ENCODE measurements at regions not wholly inside any gene's neighbourhood (a gene's known extent, or its start where the extent isn't known, plus 50 kb on each side); places are given as distances from the start of the nearest gene placed in this dataset.

GRCh38 chr10:128472196-128472595, 346.0 kb upstream of the MKI67 start:
- Histone ChIP-seq H3K9ac (ENCODE audit: low read length) (no peak overlapping the region), H3K9me2 (replicated peaks; ENCODE audit: low read length) (no peaks in the 10 kb centered on the region), H3K4me2 (ENCODE audit: low read length) (no peak overlapping the region), H3K27ac (ENCODE audit: low read length) (no peak overlapping the region), H3K4me3 (ENCODE audit: low read length) (no peak overlapping the region), H3K79me2 (ENCODE audit: low read length) (no peaks in the 10 kb centered on the region), H3K9me3 (ENCODE audit: low read length) (no peaks in the 10 kb centered on the region), H2AFZ (ENCODE audit: low read length) (no peak overlapping the region), H3K27me3 (ENCODE audit: low read length) (no peaks in the 10 kb centered on the region), H4K20me1 (ENCODE audit: low read length) (no peaks in the 10 kb centered on the region), H3K4me1 (ENCODE audit: insufficient read depth, low read length) (no peaks in the 10 kb centered on the region), H3F3A (ENCODE audit: low read length, unreplicated experiment) (no peaks in the 10 kb centered on the region), H3K36me3 (ENCODE audit: low read depth, low read length) (no peaks in the 10 kb centered on the region)
- DNase-seq (no peak), ATAC-seq (no peak)
- ChIA-PET CTCF (no interaction called here), POLR2A (ENCODE audit: unreplicated experiment) (no interaction called here)
- intact Hi-C loops (cut with micrococcal nuclease): no loop called here
- no TSS peak for BruUV-seq (replicated peaks)
- no peak for TF ChIP-seq EZH2phosphoT487 (IDR thresholded peaks at IDR 0.05; ENCODE audit: borderline replicate concordance, low read length)

GRCh38 chr10:128473396-128473795, 347.2 kb upstream of the MKI67 start:
- no peaks in the 10 kb centered on the region for H4K20me1 ChIP-seq (ENCODE audit: low read length)
- BruUV-seq (replicated peaks): no TSS peak
- no peaks in the 10 kb centered on the region for H3K9me3 ChIP-seq (ENCODE audit: low read length)
- DNase-seq (no peak), ATAC-seq (no peak)
- no peaks in the 10 kb centered on the region for H3F3A ChIP-seq (ENCODE audit: low read length, unreplicated experiment)
- TF ChIP-seq EZH2 (IDR thresholded peaks at IDR 0.05; ENCODE audit: low read length, unreplicated experiment) (no peak), EZH2phosphoT487 (IDR thresholded peaks at IDR 0.05; ENCODE audit: borderline replicate concordance, low read length) (no peak), CTCF (conservative IDR thresholded peaks at IDR 0.05; ENCODE audit: low read depth, low read length) (no peak)
- H3K4me1 ChIP-seq (ENCODE audit: insufficient read depth, low read length): no peaks in the 10 kb centered on the region
- no peak overlapping the region for H3K4me2 ChIP-seq (ENCODE audit: low read length)
- CTCF ChIA-PET: no interaction called here
- H3K36me3 ChIP-seq (ENCODE audit: low read depth, low read length): no peaks in the 10 kb centered on the region
- POLR2A ChIA-PET (ENCODE audit: unreplicated experiment): no interaction called here
- no peaks in the 10 kb centered on the region for H3K79me2 ChIP-seq (ENCODE audit: low read length)
- no peak overlapping the region for H3K27ac ChIP-seq (ENCODE audit: low read length)
- H3K4me3 ChIP-seq (ENCODE audit: low read length): no peak overlapping the region
- no peaks in the 10 kb centered on the region for H3K27me3 ChIP-seq (ENCODE audit: low read length)
- H3K9ac ChIP-seq (ENCODE audit: low read length): no peak overlapping the region
- no peak overlapping the region for H2AFZ ChIP-seq (ENCODE audit: low read length)
- intact Hi-C loops (cut with micrococcal nuclease): no loop called here
- no peaks in the 10 kb centered on the region for H3K9me2 ChIP-seq (replicated peaks; ENCODE audit: low read length)

GRCh38 chr10:128473911-128474310, 347.7 kb upstream of the MKI67 start:
- no peaks in the 10 kb centered on the region for H3K9me2 ChIP-seq (replicated peaks; ENCODE audit: low read length)
- H3K9me3 ChIP-seq (ENCODE audit: low read length): no peaks in the 10 kb centered on the region
- H3K27ac ChIP-seq (ENCODE audit: low read length): no peak overlapping the region
- H3K4me2 ChIP-seq (ENCODE audit: low read length): no peak overlapping the region
- no peak overlapping the region for H3K9ac ChIP-seq (ENCODE audit: low read length)
- no TSS peak for BruUV-seq (replicated peaks)
- no peak overlapping the region for H3K4me3 ChIP-seq (ENCODE audit: low read length)
- H3K36me3 ChIP-seq (ENCODE audit: low read depth, low read length): no peaks in the 10 kb centered on the region
- no peaks in the 10 kb centered on the region for H3K4me1 ChIP-seq (ENCODE audit: insufficient read depth, low read length)
- H4K20me1 ChIP-seq (ENCODE audit: low read length): no peaks in the 10 kb centered on the region
- intact Hi-C loops (cut with micrococcal nuclease): no loop called here
- H3K27me3 ChIP-seq (ENCODE audit: low read length): no peaks in the 10 kb centered on the region
- no peak for TF ChIP-seq EZH2 (IDR thresholded peaks at IDR 0.05; ENCODE audit: low read length, unreplicated experiment)
- no peak for TF ChIP-seq EZH2phosphoT487 (IDR thresholded peaks at IDR 0.05; ENCODE audit: borderline replicate concordance, low read length)
- TF ChIP-seq CTCF (conservative IDR thresholded peaks at IDR 0.05; ENCODE audit: low read depth, low read length): no peak
- H2AFZ ChIP-seq (ENCODE audit: low read length): no peak overlapping the region
- no peaks in the 10 kb centered on the region for H3F3A ChIP-seq (ENCODE audit: low read length, unreplicated experiment)
- ATAC-seq: no peak
- no peak for DNase-seq
- no peaks in the 10 kb centered on the region for H3K79me2 ChIP-seq (ENCODE audit: low read length)
- ChIA-PET CTCF (no interaction called here), POLR2A (ENCODE audit: unreplicated experiment) (no interaction called here)

Data from PC-3 (cell line).